Mucosa of descending colon (tissue), 3 donors: ENCODE measurements at regions not wholly inside any gene's neighbourhood (a gene's known extent, or its start where the extent isn't known, plus 50 kb on each side); places are given as distances from the start of the nearest gene placed in this dataset.
"Not testable (repeated sequence)": the region's sequence is repeated elsewhere in the genome, so short reads cannot be mapped to it uniquely, and the experiment has no call there.

Experiments used
- ATAC-seq: fragments of 200-7000 bp; cut with Tn5 transposase; one replicate; pipeline ENCODE4 v1.9.1; 2020; ENCODE audit warnings: mild to moderate bottlenecking, moderate library complexity
- DNase-seq, 3 donors: peaks; one replicate each; pipeline ENCODE4 v3.0.0-alpha.2; 2020
- H3K36me3 ChIP-seq: fragments of 200-600 bp; one replicate; pipeline ENCODE4 v1.8.0; 2021; ENCODE audit warnings: low read depth, mild to moderate bottlenecking
- H3K4me1 ChIP-seq: fragments of 200-600 bp; one replicate; pipeline ENCODE4 v1.8.0; 2021; ENCODE audit warnings: low read depth, mild to moderate bottlenecking
- H3K4me3 ChIP-seq: fragments of 200-600 bp; one replicate; pipeline ENCODE4 v1.8.0; 2021; ENCODE audit warnings: mild to moderate bottlenecking
- H3K9me3 ChIP-seq: fragments of 200-600 bp; one replicate; pipeline ENCODE4 v1.8.0; 2021; ENCODE audit warnings: mild to moderate bottlenecking
- CTCF ChIP-seq: fragments of 200-600 bp; IDR thresholded peaks from one replicate; pipeline ENCODE4 v1.8.0; 2022; ENCODE audit warnings: antibody characterized with exemption, mild to moderate bottlenecking
- intact Hi-C, 2 donors: fragments of 100-400 bp; cut with DNase I in 1 of 2; cut with micrococcal nuclease in 1 of 2; formaldehyde crosslinking; loops; one replicate each; pipeline versions ENCODE4 v1.11.0 to v1.11.1; 2022; cut with DNase I, micrococcal nuclease
- donor health status: DM: no; HTN: no; CAD: no; lungs with moderate emphysema.
- donor health status: DM: no; HTN: no; CAD: no.
- donor health status: DM: no; HTN: yes; CAD: no.

- H3K9me3 ChIP-seq, result no peaks in the 10 kb centered on the region
- DNase-seq (no peak), ATAC-seq (no peak)
- intact Hi-C loops, result no loop called here
- H3K4me3 ChIP-seq, result no peak overlapping the region
- no peaks in the 10 kb centered on the region for H3K4me1 ChIP-seq
- no peak for TF ChIP-seq CTCF
- no peaks in the 10 kb centered on the region for H3K36me3 ChIP-seq
Observed at GRCh38 chr14:99034711-99035171, 237.3 kb downstream of the BCL11B start.

GRCh38 chr14:99035268-99035667, 236.7 kb downstream of the BCL11B start:
- no peaks in the 10 kb centered on the region for H3K9me3 ChIP-seq
- ATAC-seq, result peak; percentile 48
- intact Hi-C loops, result no loop called here
- DNase-seq, result peak in 1 of 3 donors; percentile 51
- H3K4me3 ChIP-seq, result no peak overlapping the region
- no peak for TF ChIP-seq CTCF
- H3K36me3 ChIP-seq, result no peaks in the 10 kb centered on the region
- H3K4me1 ChIP-seq, result no peaks in the 10 kb centered on the region

GRCh38 chr14:99035712-99036610, 236.0 kb downstream of the BCL11B start:
- DNase-seq (peak; percentile 47 to 81 (median 58)), ATAC-seq (peak; percentile 68)
- no peaks in the 10 kb centered on the region for H3K36me3 ChIP-seq
- no peaks in the 10 kb centered on the region for H3K4me1 ChIP-seq
- H3K4me3 ChIP-seq, result no peak overlapping the region
- H3K9me3 ChIP-seq, result no peaks in the 10 kb centered on the region
- intact Hi-C loops, result no loop called here
- TF ChIP-seq CTCF, result no peak

GRCh38 chr14:99036611-99037293, 235.2 kb downstream of the BCL11B start:
- no peak for TF ChIP-seq CTCF

GRCh38 chr14:99037326-99037725, 234.7 kb downstream of the BCL11B start:
- H3K4me3 ChIP-seq, H3K9me3 ChIP-seq, DNase-seq, ATAC-seq, H3K36me3 ChIP-seq, intact Hi-C loops, H3K4me1 ChIP-seq: not testable (repeated sequence)

More at GRCh38 chr14:99036611-99037293, 235.2 kb downstream of the BCL11B start:
- Histone ChIP-seq H3K4me1 (no peaks in the 10 kb centered on the region), H3K4me3 (no peak overlapping the region), H3K9me3 (no peaks in the 10 kb centered on the region), H3K36me3 (no peaks in the 10 kb centered on the region)
- DNase-seq, result no peak
- no peak for ATAC-seq
- intact Hi-C loops, result no loop called here

GRCh38 chr14:99037777-99038430, 234.1 kb downstream of the BCL11B start:
- DNase-seq, result no peak
- Histone ChIP-seq H3K4me1 (no peaks in the 10 kb centered on the region), H3K36me3 (no peaks in the 10 kb centered on the region), H3K9me3 (no peaks in the 10 kb centered on the region), H3K4me3 (no peak overlapping the region)
- TF ChIP-seq CTCF, result no peak
- intact Hi-C loops, result no loop called here
- ATAC-seq, result no peak
